GM12872 (cell line): ENCODE measurements at regions not wholly inside any gene's neighbourhood (a gene's known extent, or its start where the extent isn't known, plus 50 kb on each side); places are given as distances from the start of the nearest gene placed in this dataset.

ENCODE experiments used
- TF ChIP-seq, protein P1 (sequence below): IDR thresholded peaks from 3 replicates; pipeline ENCODE4 v1.5.1; 2011; ENCODE audit warnings: low read depth, mild to moderate bottlenecking, low read length, moderate library complexity; ENCODE audit not compliant: insufficient read depth

DNA sequence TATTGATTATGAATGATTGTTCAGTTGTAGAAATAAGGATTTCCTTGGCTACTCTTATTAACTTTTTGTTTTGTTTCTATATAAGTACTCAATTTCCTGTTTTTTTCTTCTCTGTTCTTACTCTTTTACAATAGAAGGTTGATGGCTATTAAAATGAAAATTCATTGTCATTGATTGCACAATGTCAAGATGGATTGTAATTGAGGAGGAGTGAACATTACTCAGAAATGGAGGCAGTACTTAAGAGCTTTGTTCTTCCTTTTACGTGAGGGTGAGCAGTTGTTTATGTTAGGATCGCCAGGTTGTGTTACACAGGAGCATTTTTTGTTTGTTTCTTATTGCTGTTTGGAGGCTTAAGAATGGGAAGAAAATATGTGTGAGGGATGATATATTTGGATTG is 2062.4 kb downstream of the ARAP2 start:
- TF ChIP-seq, protein P1, sequence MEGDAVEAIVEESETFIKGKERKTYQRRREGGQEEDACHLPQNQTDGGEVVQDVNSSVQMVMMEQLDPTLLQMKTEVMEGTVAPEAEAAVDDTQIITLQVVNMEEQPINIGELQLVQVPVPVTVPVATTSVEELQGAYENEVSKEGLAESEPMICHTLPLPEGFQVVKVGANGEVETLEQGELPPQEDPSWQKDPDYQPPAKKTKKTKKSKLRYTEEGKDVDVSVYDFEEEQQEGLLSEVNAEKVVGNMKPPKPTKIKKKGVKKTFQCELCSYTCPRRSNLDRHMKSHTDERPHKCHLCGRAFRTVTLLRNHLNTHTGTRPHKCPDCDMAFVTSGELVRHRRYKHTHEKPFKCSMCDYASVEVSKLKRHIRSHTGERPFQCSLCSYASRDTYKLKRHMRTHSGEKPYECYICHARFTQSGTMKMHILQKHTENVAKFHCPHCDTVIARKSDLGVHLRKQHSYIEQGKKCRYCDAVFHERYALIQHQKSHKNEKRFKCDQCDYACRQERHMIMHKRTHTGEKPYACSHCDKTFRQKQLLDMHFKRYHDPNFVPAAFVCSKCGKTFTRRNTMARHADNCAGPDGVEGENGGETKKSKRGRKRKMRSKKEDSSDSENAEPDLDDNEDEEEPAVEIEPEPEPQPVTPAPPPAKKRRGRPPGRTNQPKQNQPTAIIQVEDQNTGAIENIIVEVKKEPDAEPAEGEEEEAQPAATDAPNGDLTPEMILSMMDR, result no peak

DNA sequence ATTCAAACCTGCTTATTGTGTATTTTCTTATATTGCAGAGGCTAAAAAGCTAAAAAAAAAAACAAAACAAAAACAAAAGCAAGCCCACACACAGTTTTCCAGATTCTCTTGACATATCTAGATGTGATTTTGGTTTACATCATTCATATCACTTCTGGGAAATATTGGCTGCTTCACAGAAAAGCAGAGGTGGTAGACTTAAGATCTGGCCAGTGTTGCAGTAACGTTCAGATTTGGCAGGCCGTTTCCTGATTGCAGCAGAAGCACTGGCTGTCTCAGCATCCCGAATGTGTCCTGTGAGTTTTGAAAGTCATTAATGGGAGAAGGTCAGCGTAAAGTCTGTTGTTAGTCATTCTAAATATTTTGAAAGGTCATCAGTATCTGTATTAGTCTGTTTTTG is 2062.0 kb downstream of the ARAP2 start:
- TF ChIP-seq, protein P1, result no peak

DNA sequence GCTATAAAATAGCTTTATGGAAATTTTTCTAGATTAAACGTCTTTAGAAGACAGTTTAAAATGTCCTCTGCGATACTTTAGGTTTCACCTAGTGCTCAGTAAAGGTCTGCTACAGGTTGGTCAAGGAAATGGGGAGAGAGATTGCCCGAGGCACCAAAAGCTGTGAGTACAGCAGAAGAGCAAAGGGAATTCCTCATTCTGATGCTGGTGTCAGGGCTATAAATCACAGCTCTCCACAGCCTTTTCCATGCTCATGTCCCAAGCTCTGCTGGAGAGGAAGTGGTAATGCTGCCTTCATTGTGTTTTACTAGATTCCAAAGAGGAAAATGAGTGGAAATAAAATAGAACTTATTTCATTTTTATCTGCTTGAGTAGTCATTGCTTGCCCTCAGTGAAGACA is 2060.4 kb downstream of the ARAP2 start:
- TF ChIP-seq, protein P1, result no peak

GRCh38 chr4:34187056-34187455 is 2057.3 kb downstream of the ARAP2 start:
- TF ChIP-seq, protein P1, result no peak

- TF ChIP-seq, protein P1, result no peak
These were observed 2052.9 kb downstream of the ARAP2 start for GRCh38 chr4:34191443-34191842.

GRCh38 chr4:34193451-34194154 is 2050.7 kb downstream of the ARAP2 start:
- TF ChIP-seq, protein P1, result no peak

GRCh38 chr4:34194585-34194984 is 2049.7 kb downstream of the ARAP2 start:
- TF ChIP-seq, protein P1, result no peak

- TF ChIP-seq, protein P1, result no peak
These were observed 2047.9 kb downstream of the ARAP2 start for GRCh38 chr4:34196375-34196774.
